ENCODE measurements at regions not wholly inside any gene's neighbourhood (a gene's known extent, or its start where the extent isn't known, plus 50 kb on each side); places are given as distances from the start of the nearest gene placed in this dataset.

DNA sequence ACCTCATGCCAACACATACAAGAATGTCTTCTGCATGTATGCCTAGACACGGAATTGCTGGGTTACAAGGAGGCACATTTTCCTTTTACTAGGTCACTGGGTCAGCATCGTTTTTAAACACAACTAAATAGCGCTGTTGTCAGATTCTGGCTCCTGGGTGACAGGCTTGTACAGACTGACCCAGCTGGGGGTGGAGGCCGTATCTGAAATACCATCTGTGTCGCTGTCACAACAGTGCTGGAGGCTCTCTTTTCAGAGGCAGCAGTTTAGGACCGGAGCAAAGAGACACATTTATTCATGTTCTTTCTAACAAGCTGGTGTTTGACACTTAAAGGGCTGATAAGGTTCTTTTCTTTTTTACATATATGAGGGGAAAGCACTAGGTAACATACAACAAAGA lies 403.0 kb upstream of the ASIC2 start:
- TF ChIP-seq EP300 (IDR thresholded peaks at IDR 0.05; ENCODE audit: borderline replicate concordance) (no peak), TCF12 (IDR thresholded peaks at IDR 0.05; ENCODE audit: low read depth) (no peak)
- TF ChIP-seq, protein P1, sequence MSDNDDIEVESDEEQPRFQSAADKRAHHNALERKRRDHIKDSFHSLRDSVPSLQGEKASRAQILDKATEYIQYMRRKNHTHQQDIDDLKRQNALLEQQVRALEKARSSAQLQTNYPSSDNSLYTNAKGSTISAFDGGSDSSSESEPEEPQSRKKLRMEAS (IDR thresholded peaks at IDR 0.05), result no peak
- TF ChIP-seq, protein P2, sequence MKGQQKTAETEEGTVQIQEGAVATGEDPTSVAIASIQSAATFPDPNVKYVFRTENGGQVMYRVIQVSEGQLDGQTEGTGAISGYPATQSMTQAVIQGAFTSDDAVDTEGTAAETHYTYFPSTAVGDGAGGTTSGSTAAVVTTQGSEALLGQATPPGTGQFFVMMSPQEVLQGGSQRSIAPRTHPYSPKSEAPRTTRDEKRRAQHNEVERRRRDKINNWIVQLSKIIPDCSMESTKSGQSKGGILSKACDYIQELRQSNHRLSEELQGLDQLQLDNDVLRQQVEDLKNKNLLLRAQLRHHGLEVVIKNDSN (IDR thresholded peaks at IDR 0.05), result no peak

All from Ishikawa (cell line).